Fibroblast of gingiva (primary cell): ENCODE measurements at regions not wholly inside any gene's neighbourhood (a gene's known extent, or its start where the extent isn't known, plus 50 kb on each side); places are given as distances from the start of the nearest gene placed in this dataset.

Experiments used
- DNase-seq: peaks from one replicate; pipeline ENCODE4 v3.0.0-alpha.2; 2011; ENCODE audit warnings: low read depth

DNA sequence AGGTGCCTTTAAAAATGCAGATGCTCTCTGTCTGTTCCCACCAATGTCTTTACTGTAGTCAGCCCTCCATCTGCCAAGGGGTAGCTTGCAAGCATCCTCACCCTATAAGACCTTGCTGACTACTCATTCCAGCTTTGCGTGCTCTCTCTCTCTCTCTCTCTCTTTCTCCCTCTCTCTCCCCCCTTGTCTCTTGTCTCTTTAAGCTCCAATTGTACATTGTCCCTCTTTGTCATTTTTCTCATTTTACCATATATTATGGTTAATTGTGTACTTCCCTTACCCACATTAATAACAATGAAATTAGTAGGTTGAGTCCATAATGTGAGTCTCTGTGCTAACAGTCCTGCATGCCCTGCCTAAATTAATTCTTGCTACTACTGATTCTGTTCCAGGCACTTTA, 350.2 kb upstream of the CDH4 start:
- no peak for DNase-seq

GRCh38 chr20:60903325-60903971, 348.6 kb upstream of the CDH4 start:
- DNase-seq, result no peak

DNA sequence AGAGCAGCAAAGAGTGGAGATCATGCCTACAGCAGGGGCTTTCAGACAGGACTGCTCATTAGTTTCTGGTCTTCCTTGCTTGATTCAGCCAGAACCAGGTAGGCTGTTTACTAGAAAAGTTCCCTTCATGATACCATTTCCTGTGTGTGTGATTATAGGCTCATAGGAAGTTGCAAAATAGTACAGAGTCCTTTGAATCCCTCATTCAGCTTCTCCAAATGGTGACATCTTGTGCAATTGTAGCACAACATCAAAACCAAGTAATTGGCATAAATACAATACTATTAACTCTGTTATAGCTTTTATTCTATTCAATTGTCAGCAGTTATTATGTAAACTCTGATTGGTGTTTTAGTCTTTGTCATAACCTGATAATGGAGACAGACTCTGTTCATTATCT, 347.3 kb upstream of the CDH4 start:
- DNase-seq, result no peak

DNA sequence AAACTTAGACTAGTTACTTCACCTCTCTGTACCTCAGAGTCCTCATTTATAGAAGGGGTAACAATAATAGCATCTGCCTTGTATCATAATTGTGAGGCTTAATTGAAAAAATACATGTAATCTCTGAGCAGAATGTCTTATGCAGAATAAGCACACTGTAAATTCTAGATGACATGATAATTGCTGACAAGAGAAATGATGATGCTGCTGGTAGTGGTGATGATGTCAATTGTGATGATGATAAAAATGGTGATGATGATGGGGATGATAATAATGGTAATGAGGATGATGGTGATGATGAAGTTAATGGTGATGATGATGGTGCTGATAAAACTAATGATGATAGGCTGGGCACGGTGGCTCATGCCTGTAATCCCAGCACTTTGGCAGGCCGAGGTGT, 346.1 kb upstream of the CDH4 start:
- no peak for DNase-seq

GRCh38 chr20:60906555-60906954, 345.5 kb upstream of the CDH4 start:
- no peak for DNase-seq

- DNase-seq, result no peak
Measured at GRCh38 chr20:60913298-60913697, 338.8 kb upstream of the CDH4 start.

DNA sequence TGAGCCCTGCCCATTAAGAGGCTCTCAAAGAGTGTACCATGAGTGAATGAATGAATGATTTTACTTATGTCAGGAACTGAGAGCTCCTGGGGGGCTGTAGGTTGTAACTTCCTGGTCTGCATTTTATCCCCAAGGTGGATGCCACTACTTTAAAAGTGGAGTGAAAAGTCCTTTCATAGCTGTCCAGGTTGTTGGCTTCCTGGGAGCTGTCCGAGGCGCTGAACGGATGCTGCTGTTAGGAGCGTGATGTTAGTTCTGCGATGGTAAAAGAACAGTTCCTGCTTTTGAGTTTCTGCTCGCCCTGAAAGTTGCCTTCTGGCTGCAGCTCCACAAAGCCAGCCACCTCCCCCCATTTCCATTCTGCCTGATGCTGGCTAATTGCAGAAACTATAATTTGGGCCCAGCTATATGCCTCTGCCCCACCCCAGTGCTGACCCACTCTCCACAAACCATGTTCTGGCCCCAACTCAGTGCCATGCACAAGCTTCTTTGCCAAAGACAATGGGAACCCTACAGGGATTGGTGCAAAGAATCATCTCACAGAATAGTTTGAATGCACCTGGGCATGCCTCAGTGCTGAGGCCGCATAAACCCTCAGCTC, 330.9 kb upstream of the CDH4 start:
- no peak for DNase-seq

DNA sequence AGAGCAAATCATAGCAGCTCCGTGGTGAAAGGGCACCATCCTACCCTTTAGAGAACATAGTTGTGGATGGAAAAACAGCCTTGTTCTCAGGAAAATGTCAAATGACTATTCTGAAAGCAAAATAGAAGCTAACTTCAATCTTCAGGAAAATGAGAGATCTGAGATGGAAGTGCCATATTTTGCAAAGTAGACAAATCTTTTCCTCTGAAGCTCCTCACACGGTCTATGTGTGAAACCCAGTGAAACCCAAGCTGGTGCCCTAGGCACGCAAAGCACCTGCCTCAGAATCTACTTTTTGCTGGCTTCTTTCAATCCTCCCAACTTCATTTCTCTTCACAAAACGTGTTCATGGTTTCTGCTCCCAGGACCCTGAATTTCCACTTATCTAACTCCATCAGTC, 325.2 kb upstream of the CDH4 start:
- no peak for DNase-seq

DNA sequence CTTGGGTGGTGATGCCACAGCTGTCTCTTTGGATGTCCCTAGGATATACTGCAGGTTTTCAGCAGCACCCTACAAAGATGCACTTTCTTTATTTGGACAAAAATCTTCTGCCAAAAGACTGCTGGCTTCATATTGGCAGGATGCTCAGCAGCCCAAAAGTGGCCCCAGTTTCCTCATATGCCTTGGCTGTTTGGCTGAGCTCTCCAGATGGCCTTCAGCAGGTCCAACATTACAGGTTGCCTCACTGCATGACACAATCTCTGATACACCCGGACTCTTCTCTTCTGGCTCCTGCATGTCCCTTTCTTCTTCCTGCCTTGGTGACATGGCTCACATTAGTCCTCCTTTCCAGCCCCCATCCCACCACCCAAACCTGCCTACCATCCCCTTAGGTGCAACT, 323.7 kb upstream of the CDH4 start:
- no peak for DNase-seq

DNA sequence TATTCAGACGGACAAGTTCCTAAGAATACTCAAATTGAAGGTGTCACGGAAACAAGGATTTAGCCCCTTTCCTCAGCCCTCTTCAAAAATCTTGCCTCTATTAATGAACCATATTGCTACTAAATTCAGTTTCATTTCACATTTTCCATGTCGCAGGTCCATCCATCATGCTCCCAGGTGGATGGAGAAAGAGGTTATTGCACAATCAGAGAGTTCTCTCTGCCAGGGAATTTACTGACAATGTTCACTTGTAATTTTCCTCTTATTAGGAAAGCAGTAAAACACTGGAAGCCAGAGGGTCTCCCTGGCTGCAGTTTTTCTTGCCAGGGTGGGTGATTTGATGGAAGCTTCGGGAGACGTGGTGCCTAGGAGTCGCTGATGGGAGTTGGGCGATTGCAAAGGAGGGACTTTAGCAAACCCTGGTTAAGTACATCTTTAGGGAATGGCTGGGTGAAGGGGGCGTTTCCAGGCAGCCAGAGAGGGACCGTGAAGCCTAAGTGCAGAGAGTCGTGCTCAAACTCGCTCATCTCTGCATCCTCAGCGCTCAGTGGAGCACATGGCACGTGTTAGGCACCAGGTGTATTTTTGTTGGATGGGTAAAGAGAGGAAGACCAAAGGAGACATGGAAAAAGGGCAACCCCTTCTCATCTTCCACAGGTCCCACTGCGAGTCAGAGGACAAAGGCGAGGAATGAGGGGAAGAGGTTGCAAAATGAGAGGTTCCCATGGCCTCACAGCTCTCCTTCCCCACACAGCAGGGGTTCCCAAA, 321.9 kb upstream of the CDH4 start:
- no peak for DNase-seq

- DNase-seq, result no peak
Measured at GRCh38 chr20:60931696-60932095, 320.4 kb upstream of the CDH4 start.

- no peak for DNase-seq
Measured at GRCh38 chr20:60934724-60935123, 317.3 kb upstream of the CDH4 start.

GRCh38 chr20:60935971-60936370, 316.1 kb upstream of the CDH4 start:
- no peak for DNase-seq

GRCh38 chr20:60937585-60937984, 314.5 kb upstream of the CDH4 start:
- no peak for DNase-seq

GRCh38 chr20:60941379-60941778, 310.7 kb upstream of the CDH4 start:
- DNase-seq, result no peak

GRCh38 chr20:60947819-60948218, 304.2 kb upstream of the CDH4 start:
- DNase-seq, result no peak

GRCh38 chr20:60948224-60948623, 303.8 kb upstream of the CDH4 start:
- no peak for DNase-seq

- DNase-seq, result no peak
Measured at GRCh38 chr20:60950561-60950960, 301.5 kb upstream of the CDH4 start.

DNA sequence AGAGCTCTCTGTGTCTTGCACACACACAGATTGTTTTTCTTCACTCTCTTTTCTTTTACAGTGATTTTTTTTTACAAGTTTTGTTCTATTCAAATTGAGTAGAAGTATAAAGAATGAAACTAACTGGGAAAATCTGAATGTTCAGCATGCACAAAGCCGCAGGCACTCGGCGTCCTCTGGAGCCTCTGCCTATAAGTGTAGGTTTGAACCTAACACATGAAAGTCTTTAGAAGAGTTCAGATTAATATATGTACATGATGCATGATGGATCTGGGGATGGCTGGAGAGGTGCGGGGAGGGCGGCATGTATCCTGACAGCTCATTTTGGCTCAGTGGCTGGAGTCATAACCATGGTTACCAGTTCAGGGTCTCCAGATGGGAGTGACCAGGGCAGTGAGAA, 301.1 kb upstream of the CDH4 start:
- DNase-seq, result no peak

GRCh38 chr20:60952861-60953260, 299.2 kb upstream of the CDH4 start:
- no peak for DNase-seq

DNA sequence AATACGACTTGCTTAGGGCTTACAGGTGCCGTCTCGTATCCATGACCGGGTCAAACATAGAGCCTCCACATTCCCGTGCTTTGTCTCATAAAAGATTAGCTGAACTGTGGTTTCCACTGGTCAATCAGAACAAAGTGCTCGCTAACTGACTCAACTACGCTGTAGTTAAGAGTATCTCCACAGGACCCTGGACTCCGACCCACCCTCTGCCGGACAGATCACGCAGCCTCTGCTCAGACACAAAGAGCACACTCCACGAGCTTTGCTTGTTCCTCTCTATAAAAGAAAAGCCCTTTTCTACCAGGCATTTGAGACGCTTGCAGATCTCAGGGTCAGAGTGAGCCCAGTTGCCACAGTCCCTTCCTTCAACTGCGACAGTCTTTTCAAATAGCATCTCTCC, 298.7 kb upstream of the CDH4 start:
- no peak for DNase-seq

DNA sequence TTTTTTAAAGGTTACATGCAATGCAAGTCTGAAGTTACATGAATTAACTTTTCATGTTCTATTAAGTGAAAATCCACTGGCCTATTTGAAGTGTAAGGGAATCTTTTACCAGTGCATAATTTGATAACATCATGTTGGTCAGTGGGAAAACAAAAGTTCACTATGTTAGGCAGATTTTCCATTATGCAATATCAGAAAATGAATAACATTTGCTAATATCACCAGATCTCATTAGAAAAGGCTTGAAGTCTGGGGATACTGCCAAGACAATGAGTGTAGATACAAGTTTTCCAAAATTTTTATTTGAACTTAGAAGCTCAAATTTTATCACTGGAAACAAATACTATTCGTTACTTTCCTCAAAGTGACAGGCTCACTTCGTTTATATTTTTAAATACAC, 296.4 kb upstream of the CDH4 start:
- DNase-seq, result no peak

DNA sequence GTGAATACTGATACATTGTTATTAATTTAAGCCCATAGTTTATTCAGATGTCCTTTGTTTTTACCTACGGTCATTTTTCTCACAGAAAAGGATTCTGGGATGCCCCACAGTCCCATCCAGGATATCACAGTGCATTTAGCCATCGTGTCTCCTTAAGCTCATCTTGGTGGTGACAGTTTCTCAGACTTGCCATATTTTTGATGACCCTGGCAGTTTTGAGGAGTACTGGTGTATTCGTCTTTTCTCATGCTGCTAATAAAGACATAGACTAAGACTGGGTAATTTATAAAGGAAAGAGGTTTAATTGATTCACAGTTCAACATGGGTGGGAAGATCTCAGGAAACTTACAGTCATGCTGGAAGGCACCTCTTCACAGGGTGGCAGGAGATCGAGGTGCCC, 295.9 kb upstream of the CDH4 start:
- DNase-seq, result no peak

GRCh38 chr20:60957621-60958020, 294.4 kb upstream of the CDH4 start:
- no peak for DNase-seq
